ENCODE measurements at regions not wholly inside any gene's neighbourhood (a gene's known extent, or its start where the extent isn't known, plus 50 kb on each side); places are given as distances from the start of the nearest gene placed in this dataset.

- no peaks in the 10 kb centered on the region for H4K20me1 ChIP-seq (ENCODE audit: insufficient read depth)
- H3K4me1 ChIP-seq (ENCODE audit: control insufficient read depth in 1 of 2, insufficient read depth in 2 of 2, low read depth in 1 of 2, low read length in 1 of 2), result no peaks in the 10 kb centered on the region
- H3K36me3 ChIP-seq (replicated peaks in 1 of 2; ENCODE audit: control insufficient read depth in 1 of 2, insufficient read depth in 2 of 2, low read length in 1 of 2), result no peaks in the 10 kb centered on the region
- H3K27ac ChIP-seq (ENCODE audit: low read depth in 2 of 2, low read length in 1 of 2), result no peak overlapping the region; a peak in 1 of 4 replicates
- H3K9me3 ChIP-seq, result no peaks in the 10 kb centered on the region
- no peak overlapping the region for H2AFZ ChIP-seq (ENCODE audit: low read depth)
- no peaks in the 10 kb centered on the region for H3K27me3 ChIP-seq (ENCODE audit: insufficient read depth)
- H3K9me2 ChIP-seq, result no peaks in the 10 kb centered on the region
- no peaks in the 10 kb centered on the region for H3K79me2 ChIP-seq (ENCODE audit: insufficient read depth)
- no peak for TF ChIP-seq ZBTB33 (IDR thresholded peaks at IDR 0.05; ENCODE audit: borderline replicate concordance, low read depth)
- TF ChIP-seq GATA2 (CRISPR knock-in tag; IDR thresholded peaks at IDR 0.05), result no peak
- TF ChIP-seq REST (IDR thresholded peaks at IDR 0.05; ENCODE audit: low read depth, low read length), result no peak
- TF ChIP-seq GABPA (IDR thresholded peaks at IDR 0.05; ENCODE audit: low read depth), result no peak
- H3F3A ChIP-seq (replicated peaks; ENCODE audit: insufficient read depth), result no peaks in the 10 kb centered on the region
- no peak overlapping the region for H3K4me2 ChIP-seq
- ChIA-PET CTCF (no interaction called here), POLR2A (no interaction called here)
- WGBS (ENCODE audit: low lambda C conversion rate), result 18% methylated on average over 4 of the region's 4 CpGs
- no peak for DNase-seq
- H3K4me3 ChIP-seq (ENCODE audit: low read depth in 2 of 2, low read length in 1 of 2), result no peak overlapping the region
- no peak overlapping the region for H3K9ac ChIP-seq
Measured at GRCh38 chr2:183269956-183270355, 145.7 kb downstream of the NUP35 start.

GRCh38 chr2:183283209-183283608, 159.0 kb downstream of the NUP35 start:
- Histone ChIP-seq H3K9ac (no peak overlapping the region), H3F3A (replicated peaks; ENCODE audit: insufficient read depth) (peaks cover 12% of the 10 kb centered on the region), H2AFZ (ENCODE audit: low read depth) (no peak overlapping the region), H3K36me3 (replicated peaks in 1 of 2; ENCODE audit: control insufficient read depth in 1 of 2, insufficient read depth in 2 of 2, low read length in 1 of 2) (no peaks in the 10 kb centered on the region), H3K27ac (ENCODE audit: low read depth in 2 of 2, low read length in 1 of 2) (no peak overlapping the region), H3K4me2 (no peak overlapping the region), H3K9me3 (no peaks in the 10 kb centered on the region), H3K4me1 (ENCODE audit: control insufficient read depth in 1 of 2, insufficient read depth in 2 of 2, low read depth in 1 of 2, low read length in 1 of 2) (peaks cover 0 to 6% of the 10 kb centered on the region in 2 experiments; a peak in 1 of 4 replicates), H3K9me2 (no peaks in the 10 kb centered on the region), H4K20me1 (ENCODE audit: insufficient read depth) (no peaks in the 10 kb centered on the region), H3K27me3 (ENCODE audit: insufficient read depth) (no peaks in the 10 kb centered on the region), H3K4me3 (ENCODE audit: low read depth in 2 of 2, low read length in 1 of 2) (no peak overlapping the region), H3K79me2 (ENCODE audit: insufficient read depth) (no peaks in the 10 kb centered on the region)
- no peak for DNase-seq
- POLR2A ChIA-PET, result no interaction called here
- TF ChIP-seq NRF1 (IDR thresholded peaks at IDR 0.05; ENCODE audit: low read depth, low read length), result no peak
- no peak for TF ChIP-seq RCOR1 (IDR thresholded peaks at IDR 0.05; ENCODE audit: low read length)
- TF ChIP-seq FOXJ3 (CRISPR knock-in tag; IDR thresholded peaks at IDR 0.05), result no peak
- no peak for TF ChIP-seq RAD21 (IDR thresholded peaks at IDR 0.05; ENCODE audit: low read length)
- no peak for TF ChIP-seq NFIC (IDR thresholded peaks at IDR 0.05; ENCODE audit: borderline replicate concordance)
- TF ChIP-seq TEAD4 (IDR thresholded peaks at IDR 0.05; ENCODE audit: borderline replicate concordance, insufficient read depth), result no peak
- TF ChIP-seq YY1 (IDR thresholded peaks at IDR 0.05; ENCODE audit: low read depth), result no peak
- TF ChIP-seq EP300 (IDR thresholded peaks at IDR 0.05; ENCODE audit: borderline replicate concordance in 1 of 2, low read depth in 1 of 2, low read length in 1 of 2), result no peak
- TF ChIP-seq MXI1 (IDR thresholded peaks at IDR 0.05; ENCODE audit: low read depth, low read length), result no peak
- TF ChIP-seq, protein P1, sequence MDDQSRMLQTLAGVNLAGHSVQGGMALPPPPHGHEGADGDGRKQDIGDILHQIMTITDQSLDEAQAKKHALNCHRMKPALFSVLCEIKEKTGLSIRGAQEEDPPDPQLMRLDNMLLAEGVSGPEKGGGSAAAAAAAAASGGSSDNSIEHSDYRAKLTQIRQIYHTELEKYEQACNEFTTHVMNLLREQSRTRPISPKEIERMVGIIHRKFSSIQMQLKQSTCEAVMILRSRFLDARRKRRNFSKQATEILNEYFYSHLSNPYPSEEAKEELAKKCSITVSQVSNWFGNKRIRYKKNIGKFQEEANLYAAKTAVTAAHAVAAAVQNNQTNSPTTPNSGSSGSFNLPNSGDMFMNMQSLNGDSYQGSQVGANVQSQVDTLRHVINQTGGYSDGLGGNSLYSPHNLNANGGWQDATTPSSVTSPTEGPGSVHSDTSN (IDR thresholded peaks at IDR 0.05), result no peak
- TF ChIP-seq RXRA (IDR thresholded peaks at IDR 0.05; ENCODE audit: borderline replicate concordance, low read depth), result no peak
- TF ChIP-seq GATA2 (CRISPR knock-in tag; IDR thresholded peaks at IDR 0.05), result no peak
- no peak for TF ChIP-seq EZH2phosphoT487 (IDR thresholded peaks at IDR 0.05; ENCODE audit: borderline replicate concordance, low read depth)
- TF ChIP-seq IRF3 (IDR thresholded peaks at IDR 0.05; ENCODE audit: low read depth, low read length), result no peak
- no peak for TF ChIP-seq FOXM1 (IDR thresholded peaks at IDR 0.05; ENCODE audit: low read depth)
- no peak for TF ChIP-seq FOSL2 (IDR thresholded peaks at IDR 0.05; ENCODE audit: borderline replicate concordance, low read depth)
- no peak for TF ChIP-seq POLR2AphosphoS5 (IDR thresholded peaks at IDR 0.05; ENCODE audit: low read depth, low read length)
- CTCF ChIA-PET, result no interaction called here
- 64% methylated on average over 2 of the region's 2 CpGs for WGBS (ENCODE audit: low lambda C conversion rate)

Data from SK-N-SH (cell line).